ENCODE measurements at regions not wholly inside any gene's neighbourhood (a gene's known extent, or its start where the extent isn't known, plus 50 kb on each side); places are given as distances from the start of the nearest gene placed in this dataset.

- TF ChIP-seq, protein P1, sequence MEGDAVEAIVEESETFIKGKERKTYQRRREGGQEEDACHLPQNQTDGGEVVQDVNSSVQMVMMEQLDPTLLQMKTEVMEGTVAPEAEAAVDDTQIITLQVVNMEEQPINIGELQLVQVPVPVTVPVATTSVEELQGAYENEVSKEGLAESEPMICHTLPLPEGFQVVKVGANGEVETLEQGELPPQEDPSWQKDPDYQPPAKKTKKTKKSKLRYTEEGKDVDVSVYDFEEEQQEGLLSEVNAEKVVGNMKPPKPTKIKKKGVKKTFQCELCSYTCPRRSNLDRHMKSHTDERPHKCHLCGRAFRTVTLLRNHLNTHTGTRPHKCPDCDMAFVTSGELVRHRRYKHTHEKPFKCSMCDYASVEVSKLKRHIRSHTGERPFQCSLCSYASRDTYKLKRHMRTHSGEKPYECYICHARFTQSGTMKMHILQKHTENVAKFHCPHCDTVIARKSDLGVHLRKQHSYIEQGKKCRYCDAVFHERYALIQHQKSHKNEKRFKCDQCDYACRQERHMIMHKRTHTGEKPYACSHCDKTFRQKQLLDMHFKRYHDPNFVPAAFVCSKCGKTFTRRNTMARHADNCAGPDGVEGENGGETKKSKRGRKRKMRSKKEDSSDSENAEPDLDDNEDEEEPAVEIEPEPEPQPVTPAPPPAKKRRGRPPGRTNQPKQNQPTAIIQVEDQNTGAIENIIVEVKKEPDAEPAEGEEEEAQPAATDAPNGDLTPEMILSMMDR (IDR thresholded peaks at IDR 0.05; ENCODE audit: low read depth, low read length): no peak
- no peak for TF ChIP-seq POLR2A (IDR thresholded peaks at IDR 0.05; ENCODE audit: extremely low read depth, insufficient read length)
- no peak for TF ChIP-seq MAX (IDR thresholded peaks at IDR 0.05; ENCODE audit: low read depth, low read length)
Measured at GRCh38 chr5:87574106-87574505, 161.4 kb upstream of the CCNH start.
